Gastroesophageal sphincter (tissue), 4 donors: ENCODE measurements at regions not wholly inside any gene's neighbourhood (a gene's known extent, or its start where the extent isn't known, plus 50 kb on each side); places are given as distances from the start of the nearest gene placed in this dataset.

Source experiments
- ATAC-seq: fragments of 150-250 bp; one replicate; pipeline ENCODE4 v1.9.1; 2016; ENCODE audit warnings: mild to moderate bottlenecking, moderate library complexity
- H3K27ac ChIP-seq, 4 donors: fragments of 200-600 bp; sonication (generic) in 3 of 4; 1 replicate in 3 of 4; 2 replicates in 1 of 4; pipeline ENCODE4 v1.5.1; 2016 to 2019
- H3K27me3 ChIP-seq: fragments of 200-600 bp; sonication (generic); one replicate; pipeline ENCODE4 v1.5.1; 2019
- H3K36me3 ChIP-seq, 2 donors: fragments of 200-600 bp; sonication (generic); one replicate each; pipeline ENCODE4 v1.5.1; 2019; ENCODE audit warnings: control low read depth in 1 of 2
- H3K4me1 ChIP-seq, 3 donors: fragments of 200-600 bp; sonication (generic); 1 replicate in 2 of 3; 2 replicates in 1 of 3; pipeline ENCODE4 v1.5.1; 2016 to 2019; ENCODE audit warnings: control low read depth in 2 of 3
- H3K4me3 ChIP-seq, 2 donors: fragments of 200-600 bp; sonication (generic); one replicate each; pipeline ENCODE4 v1.5.1; 2019; ENCODE audit warnings: mild to moderate bottlenecking in 1 of 2, moderate library complexity in 1 of 2
- H3K9me3 ChIP-seq, 3 donors: fragments of 200-600 bp; sonication (generic); one replicate each; pipeline ENCODE4 v1.5.1; 2017 to 2019; ENCODE audit warnings: control low read depth in 2 of 3
- CTCF ChIP-seq, 4 experiments: fragments of 200-600 bp in 2 of 4; fragments of 450-650 bp in 2 of 4; sonication (generic) in 1 of 4; IDR thresholded peaks; one replicate each; pipeline ENCODE4 v1.5.1; 2017 to 2019; ENCODE audit warnings: antibody characterized with exemption in 4 of 4, mild to moderate bottlenecking in 2 of 4, moderate library complexity in 2 of 4
- EP300 ChIP-seq: sonication (generic); formaldehyde crosslinking; IDR thresholded peaks from one replicate; pipeline ENCODE4 v1.6.1; 2017; ENCODE audit warnings: antibody characterized with exemption, mild to moderate bottlenecking
- POLR2A ChIP-seq, 2 donors: fragments of 450-650 bp; IDR thresholded peaks; one replicate each; pipeline ENCODE4 v1.6.1; 2017; ENCODE audit warnings: antibody characterized with exemption in 2 of 2, mild to moderate bottlenecking in 2 of 2, moderate library complexity in 1 of 2
- POLR2AphosphoS5 ChIP-seq: sonication (generic); formaldehyde crosslinking; IDR thresholded peaks from one replicate; pipeline ENCODE4 v1.6.1; 2017; ENCODE audit warnings: antibody characterized with exemption
- WGBS, 2 donors: methylation state at CpG; one replicate each; pipeline ENCODE4 v1.1.5; 2018; ENCODE audit warnings: low coverage in 1 of 2; 5-methylcytosine and 5-hydroxymethylcytosine counted together

- Histone ChIP-seq H3K4me1 (peaks cover 0 to 5% (median 4%) of the 10 kb centered on the region in 3 donors), H3K9me3 (no peaks in the 10 kb centered on the region), H3K36me3 (no peaks in the 10 kb centered on the region), H3K27ac (no peak overlapping the region), H3K27me3 (no peaks in the 10 kb centered on the region), H3K4me3 (no peak overlapping the region)
- ATAC-seq = peak; percentile 57
- 56 to 78% methylated on average over 3 of the region's 3 CpGs for WGBS, 2 donors
- TF ChIP-seq EP300 = no peak
- no peak for TF ChIP-seq POLR2A (IDR thresholded peaks at IDR 0.05)
- no peak for TF ChIP-seq CTCF (IDR thresholded peaks at IDR 0.05)
- no peak for TF ChIP-seq POLR2AphosphoS5
These were observed 69.7 kb upstream of the IPO9 start for GRCh38 chr1:201759194-201759815.

- Histone ChIP-seq H3K4me3 (no peak overlapping the region), H3K9me3 (no peaks in the 10 kb centered on the region), H3K36me3 (no peaks in the 10 kb centered on the region), H3K4me1 (peaks cover 0 to 5% (median 4%) of the 10 kb centered on the region in 3 donors), H3K27me3 (no peaks in the 10 kb centered on the region), H3K27ac (no peak overlapping the region)
- TF ChIP-seq POLR2AphosphoS5 = no peak
- TF ChIP-seq POLR2A (IDR thresholded peaks at IDR 0.05) = no peak
- no peak for TF ChIP-seq EP300
- TF ChIP-seq CTCF (IDR thresholded peaks at IDR 0.05) = no peak
- ATAC-seq = no peak
- 56 to 77% methylated on average over 1 of the region's 1 CpG for WGBS, 2 donors
These were observed 68.4 kb upstream of the IPO9 start for GRCh38 chr1:201760516-201760915.

GRCh38 chr1:201761178-201761577 lies 67.8 kb upstream of the IPO9 start:
- 96 to 100% methylated on average over 6 to 8 of the region's 8 CpGs for WGBS, 2 donors
- H3K36me3 ChIP-seq = no peaks in the 10 kb centered on the region
- H3K27ac ChIP-seq = no peak overlapping the region
- H3K4me3 ChIP-seq = no peak overlapping the region
- ATAC-seq = no peak
- H3K4me1 ChIP-seq = peaks cover 0 to 5% (median 4%) of the 10 kb centered on the region in 3 donors
- no peaks in the 10 kb centered on the region for H3K9me3 ChIP-seq
- H3K27me3 ChIP-seq = no peaks in the 10 kb centered on the region
- no peak for TF ChIP-seq CTCF (IDR thresholded peaks at IDR 0.05)
- no peak for TF ChIP-seq EP300
- no peak for TF ChIP-seq POLR2AphosphoS5
- no peak for TF ChIP-seq POLR2A (IDR thresholded peaks at IDR 0.05)

- H3K9me3 ChIP-seq = no peaks in the 10 kb centered on the region
- no peaks in the 10 kb centered on the region for H3K36me3 ChIP-seq
- TF ChIP-seq EP300 (no peak), POLR2AphosphoS5 (no peak), CTCF (IDR thresholded peaks at IDR 0.05) (no peak), POLR2A (IDR thresholded peaks at IDR 0.05) (no peak)
- H3K27me3 ChIP-seq = no peaks in the 10 kb centered on the region
- no peak overlapping the region for H3K4me3 ChIP-seq
- ATAC-seq = no peak
- peaks cover 0 to 5% (median 4%) of the 10 kb centered on the region in 3 donors for H3K4me1 ChIP-seq
- H3K27ac ChIP-seq = no peak overlapping the region
- 92 to 96% methylated on average over 3 of the region's 4 CpGs for WGBS, 2 donors
These were observed 67.1 kb upstream of the IPO9 start for GRCh38 chr1:201761871-201762270.

GRCh38 chr1:201762381-201762780 lies 66.6 kb upstream of the IPO9 start:
- Histone ChIP-seq H3K27me3 (no peaks in the 10 kb centered on the region), H3K36me3 (no peaks in the 10 kb centered on the region), H3K4me1 (peaks cover 0 to 5% (median 4%) of the 10 kb centered on the region in 3 donors), H3K4me3 (no peak overlapping the region), H3K27ac (no peak overlapping the region), H3K9me3 (no peaks in the 10 kb centered on the region)
- ATAC-seq = no peak
- WGBS, 2 donors = 95% methylated on average over 2 of the region's 2 CpGs
- no peak for TF ChIP-seq EP300
- TF ChIP-seq CTCF (IDR thresholded peaks at IDR 0.05) = no peak
- TF ChIP-seq POLR2A (IDR thresholded peaks at IDR 0.05) = no peak
- TF ChIP-seq POLR2AphosphoS5 = no peak
